H9 (cell line): ENCODE measurements at regions not wholly inside any gene's neighbourhood (a gene's known extent, or its start where the extent isn't known, plus 50 kb on each side); places are given as distances from the start of the nearest gene placed in this dataset.

ENCODE experiments used
- DNase-seq: peaks from one replicate; pipeline ENCODE4 v3.0.0-alpha.2; 2017
- H2AFZ ChIP-seq: one replicate; pipeline ENCODE4 v1.6.1; 2013; ENCODE audit warnings: mild to moderate bottlenecking, low read length, control low read depth, moderate library complexity
- H2AK5ac ChIP-seq: 2 replicates; pipeline ENCODE4 v1.6.1; 2013; ENCODE audit warnings: low read length, control low read depth, mixed read lengths; ENCODE audit not compliant: insufficient read length
- H2BK120ac ChIP-seq: one replicate; pipeline ENCODE4 v1.6.1; 2013; ENCODE audit warnings: low read depth, mild to moderate bottlenecking, low read length, control low read depth, inconsistent platforms; ENCODE audit not compliant: poor library complexity, severe bottlenecking
- H2BK12ac ChIP-seq: 2 replicates; pipeline ENCODE4 v1.6.1; 2013; ENCODE audit warnings: low read length, control low read depth, mixed read lengths, low read depth; ENCODE audit not compliant: insufficient read length
- H2BK15ac ChIP-seq: 2 replicates; pipeline ENCODE4 v1.6.1; 2013; ENCODE audit warnings: low read depth, low read length, control low read depth
- H2BK20ac ChIP-seq: one replicate; pipeline ENCODE4 v1.6.1; 2013; ENCODE audit warnings: low read depth, mild to moderate bottlenecking, low read length, control low read depth, inconsistent platforms; ENCODE audit not compliant: poor library complexity, severe bottlenecking
- H2BK5ac ChIP-seq: 2 replicates; pipeline ENCODE4 v1.6.1; 2013; ENCODE audit warnings: low read length, control low read depth, mixed read lengths; ENCODE audit not compliant: insufficient read length
- H3K14ac ChIP-seq: 2 replicates; pipeline ENCODE4 v1.6.1; 2013; ENCODE audit warnings: low read length, control low read depth; ENCODE audit not compliant: insufficient read depth
- H3K18ac ChIP-seq: 2 replicates; pipeline ENCODE4 v1.6.1; 2013; ENCODE audit warnings: low read depth, mild to moderate bottlenecking, mixed read lengths, low read length, control low read depth; ENCODE audit not compliant: insufficient read length
- H3K23ac ChIP-seq: 2 replicates; pipeline ENCODE4 v1.6.1; 2013; ENCODE audit warnings: low read length, control low read depth, mixed read lengths, low read depth; ENCODE audit not compliant: insufficient read length
- H3K23me2 ChIP-seq: 2 replicates; pipeline ENCODE4 v1.6.1; 2013; ENCODE audit warnings: low read depth, mild to moderate bottlenecking, mixed read lengths, low read length, control low read depth; ENCODE audit not compliant: insufficient read length, poor library complexity, severe bottlenecking
- H3K27ac ChIP-seq: 2 replicates; pipeline ENCODE4 v1.5.1; 2013; ENCODE audit warnings: low read length, control low read depth, mixed read lengths, low read depth; ENCODE audit not compliant: insufficient read length
- H3K27me3 ChIP-seq: 2 replicates; pipeline ENCODE4 v1.6.1; 2013; ENCODE audit warnings: low read length, control low read depth, inconsistent platforms; ENCODE audit not compliant: insufficient read depth
- H3K4ac ChIP-seq: 2 replicates; pipeline ENCODE4 v1.6.1; 2013; ENCODE audit warnings: low read depth, mild to moderate bottlenecking, control low read depth, inconsistent platforms, low read length, moderate library complexity
- H3K4me1 ChIP-seq: 2 replicates; pipeline ENCODE4 v1.6.1; 2013; ENCODE audit warnings: low read length, control low read depth, inconsistent platforms; ENCODE audit not compliant: insufficient read depth
- H3K4me2 ChIP-seq: 2 replicates; pipeline ENCODE4 v1.6.1; 2013; ENCODE audit warnings: low read length, control low read depth, mixed read lengths; ENCODE audit not compliant: insufficient read length, insufficient read depth
- H3K56ac ChIP-seq: 2 replicates; pipeline ENCODE4 v1.6.1; 2013; ENCODE audit warnings: low read depth, mild to moderate bottlenecking, mixed read lengths, low read length, control low read depth; ENCODE audit not compliant: insufficient read length
- H3K79me1 ChIP-seq: 2 replicates; pipeline ENCODE4 v1.6.1; 2013; ENCODE audit warnings: low read depth, mild to moderate bottlenecking, moderate library complexity, low read length, control low read depth, inconsistent platforms; ENCODE audit not compliant: insufficient read depth, poor library complexity, severe bottlenecking
- H3K79me2 ChIP-seq: 2 replicates; pipeline ENCODE4 v1.6.1; 2013; ENCODE audit warnings: low read length, control low read depth, inconsistent platforms; ENCODE audit not compliant: insufficient read depth
- H3K9ac ChIP-seq: 2 replicates; pipeline ENCODE4 v1.6.1; 2013; ENCODE audit warnings: low read length, control low read depth, mixed read lengths; ENCODE audit not compliant: insufficient read length; ENCODE audit errors: extremely low read depth
- H3K9me3 ChIP-seq: one replicate; pipeline ENCODE4 v1.6.1; 2013; ENCODE audit warnings: low read depth, low read length, inconsistent platforms; ENCODE audit not compliant: control insufficient read depth
- H3T11ph ChIP-seq: one replicate; pipeline ENCODE4 v1.6.1; 2013; ENCODE audit warnings: mild to moderate bottlenecking, low read length, control low read depth, inconsistent platforms
- H4K20me1 ChIP-seq: one replicate; pipeline ENCODE4 v1.6.1; 2013; ENCODE audit not compliant: control insufficient read depth, insufficient read length, insufficient read depth
- H4K5ac ChIP-seq: 2 replicates; pipeline ENCODE4 v1.6.1; 2013; ENCODE audit warnings: low read depth, mild to moderate bottlenecking, mixed read lengths, low read length, control low read depth; ENCODE audit not compliant: insufficient read length
- H4K8ac ChIP-seq: replicated peaks from 2 replicates; pipeline ENCODE4 v1.6.1; 2013; ENCODE audit warnings: low read length, control low read depth, mixed read lengths, low read depth; ENCODE audit not compliant: insufficient read length
- H4K91ac ChIP-seq: 2 replicates; pipeline ENCODE4 v1.6.1; 2013; ENCODE audit warnings: low read depth, mild to moderate bottlenecking, moderate library complexity, mixed read lengths, low read length, control low read depth; ENCODE audit not compliant: insufficient read length
- H3K27ac Mint-ChIP-seq, 3 experiments: 2 replicates in 2 of 3; 3 replicates in 1 of 3; pipeline ENCODE4 v1.8.0; 2020 to 2021; ENCODE audit warnings: mixed read lengths in 3 of 3, mild to moderate bottlenecking in 1 of 3, moderate library complexity in 1 of 3
- H3K27me3 Mint-ChIP-seq: 2 replicates; pipeline ENCODE4 v1.8.0; 2021; ENCODE audit warnings: low read depth, mild to moderate bottlenecking, moderate library complexity, mixed read lengths
- H3K36me3 Mint-ChIP-seq, 3 experiments: 2 replicates in 2 of 3; 3 replicates in 1 of 3; pipeline ENCODE4 v1.8.0; 2020 to 2021; ENCODE audit warnings: low read depth in 3 of 3, mixed read lengths in 3 of 3; ENCODE audit not compliant: insufficient read depth in 1 of 3
- H3K4me1 Mint-ChIP-seq, 2 experiments: 2 replicates each; pipeline ENCODE4 v1.8.0; 2020; ENCODE audit warnings: mixed read lengths in 2 of 2
- H3K4me3 Mint-ChIP-seq, 2 experiments: 2 replicates in 1 of 2; 3 replicates in 1 of 2; pipeline ENCODE4 v1.8.0; 2020 to 2021; ENCODE audit warnings: mild to moderate bottlenecking in 2 of 2, mixed read lengths in 2 of 2, moderate library complexity in 1 of 2
- H3K9me3 Mint-ChIP-seq, 2 experiments: 2 replicates in 1 of 2; 3 replicates in 1 of 2; pipeline ENCODE4 v1.8.0; 2020; ENCODE audit warnings: mild to moderate bottlenecking in 2 of 2, mixed read lengths in 2 of 2, moderate library complexity in 1 of 2
- WGBS: extraction: QIAGEN DNeasy Blood & Tissue Kit; methylation state at CpG from one replicate; pipeline ENCODE4 v1.1.7; 2013; ENCODE audit warnings: missing lambda C conversion rate, low lambda C conversion rate, mixed read lengths; ENCODE audit not compliant: insufficient read length; ENCODE audit errors: extremely low coverage; 5-methylcytosine and 5-hydroxymethylcytosine counted together
- TF ChIP-seq, protein P1 (sequence below): fragments of 200-600 bp; sonication (generic); conservative IDR thresholded peaks from 3 replicates; pipeline ENCODE4 v1.8.0; 2021; ENCODE audit warnings: antibody characterized with exemption, mild to moderate bottlenecking

DNA sequence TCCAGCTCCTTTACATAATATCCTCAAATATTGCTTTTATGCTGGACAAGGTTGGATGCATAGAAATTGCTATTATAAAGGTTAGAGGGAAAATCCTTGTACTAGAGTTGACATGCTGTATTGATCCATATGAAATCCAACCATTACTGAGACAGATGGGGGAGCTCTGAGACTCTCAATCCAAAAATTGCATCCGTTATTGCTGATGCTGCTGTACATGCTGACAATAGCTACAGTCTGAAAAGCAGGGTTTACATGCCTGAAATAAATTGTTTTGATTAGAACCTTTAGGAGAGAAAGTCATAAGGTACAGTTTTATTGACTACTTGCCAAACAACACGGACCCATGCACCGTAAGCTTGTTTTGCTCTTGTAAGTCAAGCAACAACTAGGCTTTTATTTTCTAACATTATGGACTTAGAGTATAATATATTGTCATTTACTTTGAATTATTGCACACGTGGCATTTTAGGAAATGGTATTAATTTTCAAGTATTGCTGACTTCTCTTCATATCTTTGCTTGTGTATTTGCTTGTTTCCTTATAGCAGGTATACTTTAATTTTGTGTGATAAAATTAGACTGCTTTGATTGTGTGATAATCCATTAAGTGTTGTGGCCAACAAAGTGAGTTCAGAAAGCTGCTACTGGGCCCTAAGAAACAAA, 1365.2 kb downstream of the STIM2 start:
- Histone ChIP-seq H2BK120ac (no peak overlapping the region), H3K14ac (no peak overlapping the region), H3K27me3 (no peaks in the 10 kb centered on the region), H3K4me1 (no peaks in the 10 kb centered on the region; the same call in 1 of the 2 replicates), H3K23me2 (no peaks in the 10 kb centered on the region), H3K18ac (no peak overlapping the region), H3K79me1 (no peaks in the 10 kb centered on the region), H4K91ac (no peak overlapping the region), H3K9ac (no peak overlapping the region), H2BK5ac (no peak overlapping the region), H4K5ac (no peak overlapping the region), H4K20me1 (no peaks in the 10 kb centered on the region), H3K79me2 (no peaks in the 10 kb centered on the region), H2BK15ac (no peak overlapping the region), H3T11ph (no peak overlapping the region), H3K4me2 (no peak overlapping the region), H2BK12ac (no peak overlapping the region), H3K56ac (no peak overlapping the region), H2BK20ac (no peak overlapping the region), H3K27ac (no peak overlapping the region), H3K23ac (no peak overlapping the region), H2AFZ (no peak overlapping the region), H4K8ac (no peak overlapping the region), H3K4ac (no peak overlapping the region), H3K9me3 (no peaks in the 10 kb centered on the region), H2AK5ac (no peak overlapping the region)
- DNase-seq = no peak
- WGBS = no CpG with 5 or more reads among the region's 4 CpGs
- peaks cover 16 to 22% of the 10 kb centered on the region in 2 experiments for H3K4me1 Mint-ChIP-seq
- no peak overlapping the region for H3K27ac Mint-ChIP-seq
- TF ChIP-seq, protein P1, sequence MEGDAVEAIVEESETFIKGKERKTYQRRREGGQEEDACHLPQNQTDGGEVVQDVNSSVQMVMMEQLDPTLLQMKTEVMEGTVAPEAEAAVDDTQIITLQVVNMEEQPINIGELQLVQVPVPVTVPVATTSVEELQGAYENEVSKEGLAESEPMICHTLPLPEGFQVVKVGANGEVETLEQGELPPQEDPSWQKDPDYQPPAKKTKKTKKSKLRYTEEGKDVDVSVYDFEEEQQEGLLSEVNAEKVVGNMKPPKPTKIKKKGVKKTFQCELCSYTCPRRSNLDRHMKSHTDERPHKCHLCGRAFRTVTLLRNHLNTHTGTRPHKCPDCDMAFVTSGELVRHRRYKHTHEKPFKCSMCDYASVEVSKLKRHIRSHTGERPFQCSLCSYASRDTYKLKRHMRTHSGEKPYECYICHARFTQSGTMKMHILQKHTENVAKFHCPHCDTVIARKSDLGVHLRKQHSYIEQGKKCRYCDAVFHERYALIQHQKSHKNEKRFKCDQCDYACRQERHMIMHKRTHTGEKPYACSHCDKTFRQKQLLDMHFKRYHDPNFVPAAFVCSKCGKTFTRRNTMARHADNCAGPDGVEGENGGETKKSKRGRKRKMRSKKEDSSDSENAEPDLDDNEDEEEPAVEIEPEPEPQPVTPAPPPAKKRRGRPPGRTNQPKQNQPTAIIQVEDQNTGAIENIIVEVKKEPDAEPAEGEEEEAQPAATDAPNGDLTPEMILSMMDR = no peak
- H3K36me3 Mint-ChIP-seq = no peaks in the 10 kb centered on the region
- no peaks in the 10 kb centered on the region for H3K27me3 Mint-ChIP-seq
- H3K4me3 Mint-ChIP-seq = no peak overlapping the region
- H3K9me3 Mint-ChIP-seq = no peaks in the 10 kb centered on the region; a peak in 1 of 5 replicates
